Osteoblast (primary cell): ENCODE measurements at regions not wholly inside any gene's neighbourhood (a gene's known extent, or its start where the extent isn't known, plus 50 kb on each side); places are given as distances from the start of the nearest gene placed in this dataset.
"Not testable (repeated sequence)": the region's sequence is repeated elsewhere in the genome, so short reads cannot be mapped to it uniquely, and the experiment has no call there.

Experiments
- DNase-seq: peaks from one replicate; pipeline ENCODE4 v3.0.0; 2011; ENCODE audit warnings: low spot score, mixed read lengths; ENCODE audit not compliant: insufficient read length; ENCODE audit errors: missing footprints
- H2AFZ ChIP-seq: 2 replicates; pipeline ENCODE4 v1.6.0; 2011; ENCODE audit warnings: mild to moderate bottlenecking, low read length
- H3K27ac ChIP-seq: 2 replicates; pipeline ENCODE4 v1.5.1; 2011; ENCODE audit warnings: mild to moderate bottlenecking, low read depth, low read length, moderate library complexity
- H3K27me3 ChIP-seq: 2 replicates; pipeline ENCODE4 v1.6.0; 2012; ENCODE audit warnings: mild to moderate bottlenecking, control low read depth, inconsistent platforms, low read length, moderate library complexity; ENCODE audit not compliant: insufficient read depth
- H3K36me3 ChIP-seq: 2 replicates; pipeline ENCODE4 v1.5.1; 2011; ENCODE audit warnings: mild to moderate bottlenecking, low read length, control low read depth, moderate library complexity; ENCODE audit not compliant: insufficient read depth
- H3K4me1 ChIP-seq: 2 replicates; pipeline ENCODE4 v1.5.1; 2011; ENCODE audit warnings: mild to moderate bottlenecking, low read length, control low read depth, moderate library complexity; ENCODE audit not compliant: insufficient read depth
- H3K4me2 ChIP-seq: 2 replicates; pipeline ENCODE4 v1.6.0; 2011; ENCODE audit warnings: mild to moderate bottlenecking, low read length; ENCODE audit not compliant: insufficient read depth
- H3K4me3 ChIP-seq: fragments of 200-600 bp; sonication (generic); 3 replicates; pipeline ENCODE4 v1.5.1; 2012; ENCODE audit warnings: mild to moderate bottlenecking, low read length, inconsistent platforms; ENCODE audit not compliant: insufficient read depth
- H3K79me2 ChIP-seq: 2 replicates; pipeline ENCODE4 v1.6.0; 2012; ENCODE audit warnings: mild to moderate bottlenecking, low read length, control low read depth, inconsistent platforms; ENCODE audit not compliant: insufficient read depth
- H3K9me3 ChIP-seq: 2 replicates; pipeline ENCODE4 v1.5.1; 2011; ENCODE audit warnings: low read depth, low read length, control low read depth
- H4K20me1 ChIP-seq: 2 replicates; pipeline ENCODE4 v1.6.0; 2012; ENCODE audit warnings: mild to moderate bottlenecking, low read length, control low read depth; ENCODE audit not compliant: insufficient read depth
- TF ChIP-seq, protein P1 (sequence below): IDR thresholded peaks from 2 replicates; pipeline ENCODE4 v1.5.1; 2011; ENCODE audit warnings: mild to moderate bottlenecking, low read depth, low read length, moderate library complexity; ENCODE audit errors: extremely low read depth

DNA sequence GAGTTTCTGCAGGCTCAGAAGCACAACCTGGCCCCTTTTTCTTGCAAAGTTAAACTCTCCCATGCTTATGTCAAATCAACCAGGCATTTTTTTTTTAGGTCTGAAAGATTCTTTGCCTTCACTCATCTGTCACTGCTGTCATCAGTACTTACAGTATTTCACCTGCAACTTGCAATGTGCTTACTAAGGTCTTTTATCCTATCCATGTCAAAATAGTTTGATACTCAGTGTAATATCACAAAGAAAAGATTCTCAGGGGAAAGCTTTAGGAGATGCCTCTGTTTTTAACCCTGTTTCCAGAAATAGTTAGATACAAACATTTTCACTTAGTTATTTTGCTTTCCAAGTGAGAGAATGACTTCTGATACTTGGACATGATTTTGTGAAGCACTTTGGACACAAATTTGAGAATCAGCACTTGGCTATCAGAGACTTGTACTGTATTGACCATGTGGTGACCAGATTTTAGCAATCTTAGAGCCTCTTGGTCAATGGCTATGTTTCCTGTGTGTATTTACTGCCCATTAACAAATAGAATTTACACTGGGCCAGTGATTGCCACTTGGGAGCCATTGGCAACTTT is 428.2 kb downstream of the IRX1 start:
- H3K27ac ChIP-seq: no peak overlapping the region
- H3K4me1 ChIP-seq: no peaks in the 10 kb centered on the region
- no peak overlapping the region for H3K4me2 ChIP-seq
- H3K4me3 ChIP-seq: no peak overlapping the region
- no peak overlapping the region for H2AFZ ChIP-seq
- H3K36me3 ChIP-seq: no peaks in the 10 kb centered on the region
- no peaks in the 10 kb centered on the region for H3K9me3 ChIP-seq
- TF ChIP-seq, protein P1, sequence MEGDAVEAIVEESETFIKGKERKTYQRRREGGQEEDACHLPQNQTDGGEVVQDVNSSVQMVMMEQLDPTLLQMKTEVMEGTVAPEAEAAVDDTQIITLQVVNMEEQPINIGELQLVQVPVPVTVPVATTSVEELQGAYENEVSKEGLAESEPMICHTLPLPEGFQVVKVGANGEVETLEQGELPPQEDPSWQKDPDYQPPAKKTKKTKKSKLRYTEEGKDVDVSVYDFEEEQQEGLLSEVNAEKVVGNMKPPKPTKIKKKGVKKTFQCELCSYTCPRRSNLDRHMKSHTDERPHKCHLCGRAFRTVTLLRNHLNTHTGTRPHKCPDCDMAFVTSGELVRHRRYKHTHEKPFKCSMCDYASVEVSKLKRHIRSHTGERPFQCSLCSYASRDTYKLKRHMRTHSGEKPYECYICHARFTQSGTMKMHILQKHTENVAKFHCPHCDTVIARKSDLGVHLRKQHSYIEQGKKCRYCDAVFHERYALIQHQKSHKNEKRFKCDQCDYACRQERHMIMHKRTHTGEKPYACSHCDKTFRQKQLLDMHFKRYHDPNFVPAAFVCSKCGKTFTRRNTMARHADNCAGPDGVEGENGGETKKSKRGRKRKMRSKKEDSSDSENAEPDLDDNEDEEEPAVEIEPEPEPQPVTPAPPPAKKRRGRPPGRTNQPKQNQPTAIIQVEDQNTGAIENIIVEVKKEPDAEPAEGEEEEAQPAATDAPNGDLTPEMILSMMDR: no peak
- DNase-seq: peak; percentile 63
- no peaks in the 10 kb centered on the region for H3K27me3 ChIP-seq
- no peaks in the 10 kb centered on the region for H4K20me1 ChIP-seq
- no peaks in the 10 kb centered on the region for H3K79me2 ChIP-seq

DNA sequence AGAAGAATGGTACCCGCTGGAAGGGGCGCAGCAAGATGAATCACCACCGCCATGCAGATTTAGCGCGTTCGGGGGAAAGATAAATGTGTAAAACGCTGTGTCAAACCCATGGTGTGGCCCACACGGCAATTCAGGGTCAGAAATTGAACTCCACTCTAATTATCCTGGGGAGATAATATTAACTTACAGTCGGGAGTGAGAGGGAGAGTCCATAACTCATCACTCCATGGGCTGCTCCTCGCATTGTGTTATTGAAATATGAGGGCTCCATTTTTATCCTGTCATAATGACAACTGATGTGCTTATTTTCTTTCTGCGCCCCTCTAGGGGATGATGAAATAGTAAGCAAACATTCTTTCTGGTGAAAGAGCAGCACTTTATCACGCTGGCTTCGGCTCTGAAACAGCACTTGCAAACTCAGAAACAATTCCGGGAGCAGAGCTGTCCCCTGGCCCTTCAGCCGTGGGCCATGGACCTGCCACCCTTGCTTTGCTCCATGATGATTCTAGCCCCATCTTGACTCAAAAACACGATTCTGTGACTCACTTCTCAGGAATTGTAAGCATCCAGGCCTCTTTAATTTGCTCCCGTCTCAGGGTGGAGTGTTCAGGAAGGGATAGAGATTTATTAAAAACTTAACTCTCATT is 431.6 kb downstream of the IRX1 start:
- no peak overlapping the region for H3K4me3 ChIP-seq
- no peaks in the 10 kb centered on the region for H3K27me3 ChIP-seq
- H4K20me1 ChIP-seq: no peaks in the 10 kb centered on the region
- no peaks in the 10 kb centered on the region for H3K36me3 ChIP-seq
- no peak overlapping the region for H3K4me2 ChIP-seq
- H2AFZ ChIP-seq: no peak overlapping the region
- H3K79me2 ChIP-seq: no peaks in the 10 kb centered on the region
- TF ChIP-seq, protein P1: no peak
- no peak for DNase-seq
- H3K27ac ChIP-seq: no peak overlapping the region
- no peaks in the 10 kb centered on the region for H3K9me3 ChIP-seq
- no peaks in the 10 kb centered on the region for H3K4me1 ChIP-seq

DNA sequence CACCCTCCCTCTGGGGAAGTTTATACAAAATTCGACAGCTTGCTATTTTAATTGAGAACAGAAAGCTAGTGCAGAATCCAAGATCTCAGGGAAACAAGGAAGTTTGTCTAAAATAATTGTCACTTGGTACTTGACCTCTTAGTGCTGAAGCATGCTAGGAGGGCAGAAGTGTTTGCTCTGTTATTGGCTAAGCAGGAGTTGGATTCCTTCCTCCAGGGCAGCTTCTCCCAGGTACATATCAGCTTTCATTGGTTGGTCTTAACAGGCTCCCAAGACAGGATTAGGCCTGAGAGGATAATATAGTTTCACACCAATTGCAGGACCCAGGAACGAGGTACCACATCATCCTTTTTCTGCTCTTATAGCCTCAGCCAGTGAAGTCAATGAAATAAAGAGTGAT is 432.8 kb downstream of the IRX1 start:
- Histone ChIP-seq H3K79me2 (no peaks in the 10 kb centered on the region), H3K9me3 (no peaks in the 10 kb centered on the region), H3K4me2 (no peak overlapping the region), H3K4me3 (no peak overlapping the region), H3K4me1 (no peaks in the 10 kb centered on the region), H3K36me3 (no peaks in the 10 kb centered on the region), H3K27me3 (no peaks in the 10 kb centered on the region), H3K27ac (no peak overlapping the region), H4K20me1 (no peaks in the 10 kb centered on the region), H2AFZ (no peak overlapping the region)
- DNase-seq: no peak
- TF ChIP-seq, protein P1: no peak

DNA sequence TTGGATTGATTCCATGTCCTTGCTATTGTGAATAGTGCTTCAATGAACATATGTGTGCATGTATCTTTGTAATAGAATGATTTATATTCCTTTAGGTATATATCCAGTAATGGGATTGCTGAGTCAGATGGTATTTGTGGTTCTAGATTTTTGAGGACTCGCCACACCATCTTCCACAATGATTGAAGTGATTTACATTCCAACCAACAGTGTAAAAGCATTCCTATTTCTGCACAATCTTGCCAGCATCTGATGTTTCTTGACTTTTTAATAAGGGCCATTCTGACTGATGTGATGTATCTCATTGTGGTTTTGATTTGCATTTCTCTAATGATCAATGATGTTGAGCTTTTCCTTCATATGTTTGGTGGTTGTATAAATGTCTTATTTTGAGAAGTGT is 437.9 kb downstream of the IRX1 start:
- not testable (repeated sequence) for H3K36me3 ChIP-seq, DNase-seq, H3K79me2 ChIP-seq, H3K9me3 ChIP-seq, H3K4me1 ChIP-seq, H4K20me1 ChIP-seq, H3K4me3 ChIP-seq, H3K4me2 ChIP-seq, H3K27me3 ChIP-seq, H3K27ac ChIP-seq, H2AFZ ChIP-seq
